Stomach (tissue), 4 donors: ENCODE measurements at regions not wholly inside any gene's neighbourhood (a gene's known extent, or its start where the extent isn't known, plus 50 kb on each side); places are given as distances from the start of the nearest gene placed in this dataset.

Experiments
- CTCF ChIP-seq, 7 experiments: fragments of 450-650 bp in 4 of 7; fragments of 200-600 bp in 3 of 7; sonication (generic) in 3 of 7; IDR thresholded peaks; one replicate each; pipeline ENCODE4 v1.5.1; 2016 to 2019; ENCODE audit warnings: antibody characterized with exemption in 7 of 7, control low read depth in 2 of 7, mild to moderate bottlenecking in 1 of 7
- EP300 ChIP-seq: sonication (generic); formaldehyde crosslinking; IDR thresholded peaks from one replicate; pipeline ENCODE4 v1.6.1; 2017; ENCODE audit warnings: antibody characterized with exemption
- POLR2A ChIP-seq, 4 donors: fragments of 450-650 bp; IDR thresholded peaks; one replicate each; pipeline ENCODE4 v1.6.1; 2016; ENCODE audit warnings: antibody characterized with exemption in 4 of 4, control low read depth in 2 of 4, mild to moderate bottlenecking in 1 of 4, moderate library complexity in 1 of 4
- POLR2AphosphoS5 ChIP-seq, 3 donors: sonication (generic); formaldehyde crosslinking; IDR thresholded peaks; one replicate each; pipeline ENCODE4 v1.6.1; 2016; ENCODE audit warnings: antibody characterized with exemption in 3 of 3

- no peak for TF ChIP-seq CTCF (IDR thresholded peaks at IDR 0.05)
- no peak for TF ChIP-seq POLR2A (IDR thresholded peaks at IDR 0.05)
- no peak for TF ChIP-seq EP300
- TF ChIP-seq POLR2AphosphoS5 (IDR thresholded peaks at IDR 0.05), result no peak
Measured at GRCh38 chr12:114882083-114882482, 198.1 kb upstream of the TBX3 start.
